Stomach (tissue), 8 donors: ENCODE measurements at regions not wholly inside any gene's neighbourhood (a gene's known extent, or its start where the extent isn't known, plus 50 kb on each side); places are given as distances from the start of the nearest gene placed in this dataset.

Experiments
- DNase-seq, 2 donors: peaks; one replicate each; pipeline versions ENCODE4 v3.0.0 to v3.0.0-alpha.2; 2013 to 2019
- H3K27ac ChIP-seq, 5 donors: fragments of 200-600 bp in 4 of 5; sonication (generic) in 4 of 5; one replicate each; pipeline ENCODE4 v1.5.1; 2013 to 2019; ENCODE audit warnings: mild to moderate bottlenecking in 1 of 5, moderate library complexity in 1 of 5
- H3K27me3 ChIP-seq, 3 donors: fragments of 200-600 bp; sonication (generic); one replicate each; pipeline ENCODE4 v1.5.1; 2017 to 2019; ENCODE audit warnings: mixed run types in 1 of 3
- H3K36me3 ChIP-seq, 4 donors: fragments of 200-600 bp; sonication (generic); 1 replicate in 3 of 4; 2 replicates in 1 of 4; pipeline ENCODE4 v1.5.1; 2016 to 2019
- H3K4me1 ChIP-seq, 4 donors: fragments of 200-600 bp; sonication (generic); one replicate each; pipeline ENCODE4 v1.5.1; 2016 to 2019
- H3K4me3 ChIP-seq, 4 donors: fragments of 200-600 bp; sonication (generic) in 3 of 4; one replicate each; pipeline ENCODE4 v1.5.1; 2016 to 2019; ENCODE audit warnings: mild to moderate bottlenecking in 1 of 4
- H3K9me3 ChIP-seq, 4 donors: fragments of 200-600 bp; sonication (generic); one replicate each; pipeline ENCODE4 v1.5.1; 2016 to 2019
- CTCF ChIP-seq, 7 experiments: fragments of 450-650 bp in 4 of 7; fragments of 200-600 bp in 3 of 7; sonication (generic) in 3 of 7; IDR thresholded peaks; one replicate each; pipeline ENCODE4 v1.5.1; 2016 to 2019; ENCODE audit warnings: antibody characterized with exemption in 7 of 7, control low read depth in 2 of 7, mild to moderate bottlenecking in 1 of 7
- EP300 ChIP-seq: sonication (generic); formaldehyde crosslinking; IDR thresholded peaks from one replicate; pipeline ENCODE4 v1.6.1; 2017; ENCODE audit warnings: antibody characterized with exemption
- POLR2A ChIP-seq, 4 donors: fragments of 450-650 bp; IDR thresholded peaks; one replicate each; pipeline ENCODE4 v1.6.1; 2016; ENCODE audit warnings: antibody characterized with exemption in 4 of 4, control low read depth in 2 of 4, mild to moderate bottlenecking in 1 of 4, moderate library complexity in 1 of 4
- POLR2AphosphoS5 ChIP-seq, 3 donors: sonication (generic); formaldehyde crosslinking; IDR thresholded peaks; one replicate each; pipeline ENCODE4 v1.6.1; 2016; ENCODE audit warnings: antibody characterized with exemption in 3 of 3
- WGBS, 5 donors: extraction: QIAGEN DNeasy Blood & Tissue Kit in 3 of 5; methylation state at CpG; one replicate each; pipeline versions ENCODE4 v1.1.5 to v1.1.7; 2013 to 2018; 5-methylcytosine and 5-hydroxymethylcytosine counted together
- intact Hi-C: fragments of 100-400 bp; cut with DNase I; formaldehyde crosslinking; loops from one replicate; pipeline ENCODE4 v1.15.1; 2023; ENCODE audit warnings: low total_unique reads
- donor health status: healthy with polysubstance abuse.
- donor health status: Bipolar disorder and iron deficiency.
- donor health status: healthy.

- H3K9me3 ChIP-seq, result no peaks in the 10 kb centered on the region
- intact Hi-C loops, result no loop called here
- H3K4me1 ChIP-seq, result no peaks in the 10 kb centered on the region
- TF ChIP-seq EP300 (no peak), POLR2AphosphoS5 (IDR thresholded peaks at IDR 0.05) (no peak), POLR2A (IDR thresholded peaks at IDR 0.05) (no peak), CTCF (IDR thresholded peaks at IDR 0.05) (no peak)
- no peaks in the 10 kb centered on the region for H3K27me3 ChIP-seq
- 75 to 91% (median 86%) methylated on average over 2 of the region's 2 CpGs for whole genome bisulfite sequencing, 5 donors
- no peak overlapping the region for H3K27ac ChIP-seq
- H3K4me3 ChIP-seq, result no peak overlapping the region
- DNase-seq, result no peak
- no peaks in the 10 kb centered on the region for H3K36me3 ChIP-seq
These were observed 463.7 kb upstream of the NBEA start for GRCh38 chr13:34478376-34478775.

GRCh38 chr13:34502011-34502410 lies 440.1 kb upstream of the NBEA start:
- no peak for TF ChIP-seq EP300
- no peaks in the 10 kb centered on the region for H3K36me3 ChIP-seq
- H3K27ac ChIP-seq, result no peak overlapping the region
- DNase-seq, result no peak
- intact Hi-C loops, result no loop called here
- 92 to 98% (median 93%) methylated on average over 2 of the region's 2 CpGs for WGBS, 5 donors
- no peaks in the 10 kb centered on the region for H3K27me3 ChIP-seq
- H3K9me3 ChIP-seq, result no peaks in the 10 kb centered on the region
- no peak overlapping the region for H3K4me3 ChIP-seq
- no peaks in the 10 kb centered on the region for H3K4me1 ChIP-seq

- WGBS, 5 donors, result 89 to 96% (median 92%) methylated on average over 3 of the region's 3 CpGs
These were observed 439.4 kb upstream of the NBEA start for GRCh38 chr13:34502621-34503020.

GRCh38 chr13:34506796-34507195 lies 435.3 kb upstream of the NBEA start:
- 79 to 90% (median 86%) methylated on average over 3 of the region's 3 CpGs for WGBS, 5 donors
- H3K36me3 ChIP-seq, result no peaks in the 10 kb centered on the region
- intact Hi-C loops, result no loop called here
- H3K9me3 ChIP-seq, result no peaks in the 10 kb centered on the region
- no peak for DNase-seq
- no peaks in the 10 kb centered on the region for H3K4me1 ChIP-seq
- no peaks in the 10 kb centered on the region for H3K27me3 ChIP-seq
- no peak for TF ChIP-seq POLR2AphosphoS5 (IDR thresholded peaks at IDR 0.05)
- TF ChIP-seq EP300, result no peak
- TF ChIP-seq POLR2A (IDR thresholded peaks at IDR 0.05), result no peak
- TF ChIP-seq CTCF (IDR thresholded peaks at IDR 0.05), result no peak
- H3K27ac ChIP-seq, result no peak overlapping the region
- H3K4me3 ChIP-seq, result no peak overlapping the region

More at GRCh38 chr13:34502621-34503020, 439.4 kb upstream of the NBEA start:
- Histone ChIP-seq H3K36me3 (no peaks in the 10 kb centered on the region), H3K4me3 (no peak overlapping the region), H3K4me1 (no peaks in the 10 kb centered on the region), H3K9me3 (no peaks in the 10 kb centered on the region), H3K27me3 (no peaks in the 10 kb centered on the region), H3K27ac (no peak overlapping the region)
- TF ChIP-seq CTCF (IDR thresholded peaks at IDR 0.05), result no peak
- TF ChIP-seq POLR2AphosphoS5 (IDR thresholded peaks at IDR 0.05), result no peak
- TF ChIP-seq POLR2A (IDR thresholded peaks at IDR 0.05), result no peak
- TF ChIP-seq EP300, result no peak
- no peak for DNase-seq
- intact Hi-C loops, result no loop called here

GRCh38 chr13:34507630-34508029 lies 434.4 kb upstream of the NBEA start:
- H3K27ac ChIP-seq, result no peak overlapping the region
- H3K9me3 ChIP-seq, result no peaks in the 10 kb centered on the region
- no peak for DNase-seq
- no peaks in the 10 kb centered on the region for H3K27me3 ChIP-seq
- no peaks in the 10 kb centered on the region for H3K4me1 ChIP-seq
- WGBS, 5 donors, result 89 to 95% (median 91%) methylated on average over 4 of the region's 4 CpGs
- no peak for TF ChIP-seq POLR2A (IDR thresholded peaks at IDR 0.05)
- TF ChIP-seq CTCF (IDR thresholded peaks at IDR 0.05), result no peak
- TF ChIP-seq POLR2AphosphoS5 (IDR thresholded peaks at IDR 0.05), result no peak
- H3K36me3 ChIP-seq, result no peaks in the 10 kb centered on the region
- intact Hi-C loops, result no loop called here
- no peak overlapping the region for H3K4me3 ChIP-seq
